ENCODE measurements at regions not wholly inside any gene's neighbourhood (a gene's known extent, or its start where the extent isn't known, plus 50 kb on each side); places are given as distances from the start of the nearest gene placed in this dataset.

GRCh38 chr15:93719921-93720351, 511.4 kb upstream of the MCTP2 start:
- TF ChIP-seq, protein P1, sequence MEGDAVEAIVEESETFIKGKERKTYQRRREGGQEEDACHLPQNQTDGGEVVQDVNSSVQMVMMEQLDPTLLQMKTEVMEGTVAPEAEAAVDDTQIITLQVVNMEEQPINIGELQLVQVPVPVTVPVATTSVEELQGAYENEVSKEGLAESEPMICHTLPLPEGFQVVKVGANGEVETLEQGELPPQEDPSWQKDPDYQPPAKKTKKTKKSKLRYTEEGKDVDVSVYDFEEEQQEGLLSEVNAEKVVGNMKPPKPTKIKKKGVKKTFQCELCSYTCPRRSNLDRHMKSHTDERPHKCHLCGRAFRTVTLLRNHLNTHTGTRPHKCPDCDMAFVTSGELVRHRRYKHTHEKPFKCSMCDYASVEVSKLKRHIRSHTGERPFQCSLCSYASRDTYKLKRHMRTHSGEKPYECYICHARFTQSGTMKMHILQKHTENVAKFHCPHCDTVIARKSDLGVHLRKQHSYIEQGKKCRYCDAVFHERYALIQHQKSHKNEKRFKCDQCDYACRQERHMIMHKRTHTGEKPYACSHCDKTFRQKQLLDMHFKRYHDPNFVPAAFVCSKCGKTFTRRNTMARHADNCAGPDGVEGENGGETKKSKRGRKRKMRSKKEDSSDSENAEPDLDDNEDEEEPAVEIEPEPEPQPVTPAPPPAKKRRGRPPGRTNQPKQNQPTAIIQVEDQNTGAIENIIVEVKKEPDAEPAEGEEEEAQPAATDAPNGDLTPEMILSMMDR (IDR thresholded peaks at IDR 0.05): no peak
- TF ChIP-seq POLR2A (IDR thresholded peaks at IDR 0.05): no peak

Measured in testis (tissue), 2 donors.